K562 (cell line): ENCODE measurements at regions not wholly inside any gene's neighbourhood (a gene's known extent, or its start where the extent isn't known, plus 50 kb on each side); places are given as distances from the start of the nearest gene placed in this dataset.

ENCODE experiments used
- ATAC-seq: fragments of 200-7000 bp; cut with Tn5 transposase; 3 replicates; pipeline ENCODE4 v1.9.1; 2020; ENCODE audit warnings: moderate library complexity
- BruUV-seq: library from RNA; stranded (reverse); fragments of 400-500 nt; replicated peaks from 2 replicates; lab custom pipeline; 2021; lab: Mats Ljungman, UMichigan
- CTCF ChIA-PET: fragments of 300-600 bp; formaldehyde crosslinking; extraction: SDS; loops from one replicate; lab custom pipeline; 2021; ENCODE audit warnings: low intra/inter-chr PET ratio; lab: Yijun Ruan, JAX
- POLR2A ChIA-PET: fragments of 300-600, 350-650 bp; sonication (Branson Sonifier 250); formaldehyde crosslinking; extraction: SDS; loops from one replicate; lab custom pipeline; 2021; ENCODE audit warnings: antibody characterized with exemption, inconsistent platforms; lab: Yijun Ruan, JAX
- DNase-seq, 4 experiments: peaks; one replicate each; pipeline versions ENCODE4 v3.0.0 to v3.0.0-alpha.2; 2011 to 2018; ENCODE audit warnings: low spot score in 3 of 4, mixed read lengths in 3 of 4; ENCODE audit errors: extremely low read depth in 1 of 4
- FAIRE-seq: peaks from 2 replicates; lab custom pipeline; 2011; peaks lifted over from hg19 to GRCh38; lab: Jason Lieb, UNC
- H2AFZ ChIP-seq: 2 replicates; pipeline ENCODE4 v1.6.0; 2011; ENCODE audit warnings: low read depth, low read length, control low read depth, inconsistent platforms
- H3K27ac ChIP-seq: fragments of 200-600 bp; 3 replicates; pipeline ENCODE4 v1.8.0; 2011; ENCODE audit warnings: low read depth, mild to moderate bottlenecking, control low read depth, inconsistent platforms, low read length, moderate library complexity, mixed read lengths; ENCODE audit errors: extremely low read depth
- H3K27me3 ChIP-seq, 2 experiments: fragments of 300-600 bp in 1 of 2; 2 replicates in 1 of 2; 3 replicates in 1 of 2; pipeline versions ENCODE4 v1.6.0 to v1.8.0; 2011; ENCODE audit warnings: inconsistent platforms in 2 of 2, low read length in 2 of 2, mild to moderate bottlenecking in 1 of 2, mixed read lengths in 1 of 2, moderate library complexity in 1 of 2; ENCODE audit not compliant: control insufficient read depth in 2 of 2, insufficient read depth in 2 of 2
- H3K36me3 ChIP-seq: fragments of 300-600 bp; 3 replicates; pipeline ENCODE4 v1.8.0; 2011; ENCODE audit warnings: mild to moderate bottlenecking, low read length, inconsistent platforms; ENCODE audit not compliant: control insufficient read depth, insufficient read depth
- H3K4me1 ChIP-seq, 2 experiments: fragments of 200-600 bp in 1 of 2; replicated peaks in 1 of 2; 2 replicates in 1 of 2; 3 replicates in 1 of 2; pipeline versions ENCODE4 v1.5.1 to v1.8.0; 2011; ENCODE audit warnings: inconsistent platforms in 2 of 2, low read length in 2 of 2, mild to moderate bottlenecking in 1 of 2, mixed read lengths in 1 of 2, moderate library complexity in 1 of 2; ENCODE audit not compliant: control insufficient read depth in 2 of 2, insufficient read depth in 2 of 2
- H3K4me2 ChIP-seq: 2 replicates; pipeline ENCODE4 v1.6.1; 2011; ENCODE audit warnings: low read length, control low read depth, inconsistent platforms, mixed read lengths; ENCODE audit not compliant: insufficient read depth
- H3K4me3 ChIP-seq: fragments of 200-600 bp; sonication (generic), shearing (Covaris generic); 2 replicates; pipeline ENCODE4 v1.5.1; 2016; ENCODE audit warnings: control low read depth, inconsistent platforms
- H3K79me2 ChIP-seq: fragments of 200-600 bp; 3 replicates; pipeline ENCODE4 v1.8.0; 2011; ENCODE audit warnings: low read length, inconsistent platforms; ENCODE audit not compliant: control insufficient read depth, insufficient read depth
- H3K9ac ChIP-seq, 2 experiments: 2 replicates each; pipeline versions ENCODE4 v1.6.0 to v1.6.1; 2011; ENCODE audit warnings: low read depth in 2 of 2, low read length in 2 of 2, control low read depth in 1 of 2, inconsistent platforms in 1 of 2, mild to moderate bottlenecking in 1 of 2, mixed read lengths in 1 of 2; ENCODE audit not compliant: insufficient read depth in 1 of 2
- H3K9me1 ChIP-seq: one replicate; pipeline ENCODE4 v1.6.0; 2011; ENCODE audit warnings: inconsistent platforms, mild to moderate bottlenecking, low read length, moderate library complexity; ENCODE audit not compliant: control insufficient read depth, insufficient read depth
- H3K9me3 ChIP-seq: replicated peaks from 2 replicates; pipeline ENCODE4 v1.5.1; 2011; ENCODE audit warnings: low read depth, low read length, inconsistent platforms; ENCODE audit not compliant: control insufficient read depth, insufficient read depth
- H4K20me1 ChIP-seq: replicated peaks from 2 replicates; pipeline ENCODE4 v1.6.1; 2011; ENCODE audit warnings: low read length, inconsistent platforms, mixed read lengths; ENCODE audit not compliant: control insufficient read depth, insufficient read depth
- CUX1 ChIP-seq: fragments of 200-800 bp; sonication (Bioruptor generic); IDR thresholded peaks from 2 replicates; pipeline ENCODE4 v1.6.1; 2016; ENCODE audit warnings: missing genetic modification characterization, missing compliant biosample characterization
- ETV1 ChIP-seq: fragments of 450-650 bp; conservative IDR thresholded peaks from 2 replicates; pipeline ENCODE4 v1.6.1; 2016; ENCODE audit warnings: missing genetic modification characterization, control low read depth, low read depth, missing compliant biosample characterization
- FOXJ3 ChIP-seq: sonication (generic); formaldehyde crosslinking; IDR thresholded peaks from 2 replicates; pipeline ENCODE4 v1.4.0; 2020; ENCODE audit warnings: mild to moderate bottlenecking, missing genetic modification reagents
- GABPA ChIP-seq: fragments of 200-800 bp; sonication (Bioruptor generic); conservative IDR thresholded peaks from 2 replicates; pipeline ENCODE4 v1.6.1; 2016; ENCODE audit warnings: low read depth, missing genetic modification characterization, missing compliant biosample characterization
- MEIS2 ChIP-seq: fragments of 450-650 bp; IDR thresholded peaks from 2 replicates; pipeline ENCODE4 v1.6.1; 2014; ENCODE audit warnings: mild to moderate bottlenecking; ENCODE audit not compliant: partially characterized antibody
- NR2C2 ChIP-seq, 2 experiments: fragments of 200-800 bp in 1 of 2; sonication (Bioruptor generic) in 1 of 2; sonication (generic) in 1 of 2; formaldehyde crosslinking in 1 of 2; IDR thresholded peaks; 2 replicates each; pipeline versions ENCODE4 v1.6.1 to v1.8.0; 2016 to 2022; ENCODE audit warnings: mild to moderate bottlenecking in 1 of 2, missing compliant biosample characterization in 1 of 2, missing genetic modification characterization in 1 of 2, missing genetic modification reagents in 1 of 2
- PBX2 ChIP-seq, 2 experiments: IDR thresholded peaks in 1 of 2; conservative IDR thresholded peaks in 1 of 2; 2 replicates each; pipeline ENCODE4 v1.6.1; 2016; ENCODE audit warnings: low read depth in 2 of 2, mild to moderate bottlenecking in 1 of 2, missing compliant biosample characterization in 1 of 2, missing genetic modification characterization in 1 of 2, moderate library complexity in 1 of 2
- PKNOX1 ChIP-seq: fragments of 450-650 bp; IDR thresholded peaks from 2 replicates; pipeline ENCODE4 v1.6.1; 2016
- SNIP1 ChIP-seq: fragments of 450-650 bp; IDR thresholded peaks from 2 replicates; pipeline ENCODE4 v1.7.1; 2017; ENCODE audit warnings: low read depth, mild to moderate bottlenecking
- STAT5B ChIP-seq: fragments of 250-450 bp; sonication (Bioruptor Pico); IDR thresholded peaks from 2 replicates; pipeline ENCODE4 v1.8.0; 2021; ENCODE audit warnings: mild to moderate bottlenecking, inconsistent platforms
- WGBS: fragments of 100-300 bp; shearing (Covaris generic); methylation state at CpG from one replicate; pipeline ENCODE4 v1.1.6; 2016; ENCODE audit warnings: low coverage, mixed read lengths; ENCODE audit not compliant: insufficient coverage; ENCODE audit errors: missing lambda C conversion rate; 5-methylcytosine and 5-hydroxymethylcytosine counted together
- in situ Hi-C: fragments of 300-500 bp; cut with MboI; formaldehyde crosslinking; loops from 4 replicates; pipeline ENCODE4 v1.15.0; 2018; ENCODE audit warnings: inconsistent platforms, mixed read lengths
- intact Hi-C: fragments of 100-400 bp; cut with micrococcal nuclease; formaldehyde crosslinking; loops from 2 replicates; pipeline ENCODE4 v1.14.2; 2022

GRCh38 chr2:23293063-23293462 is 91.9 kb upstream of the KLHL29 start:
- Histone ChIP-seq H3K4me3 (no peak overlapping the region), H3K79me2 (no peaks in the 10 kb centered on the region), H2AFZ (no peak overlapping the region), H3K4me1 (no peaks in the 10 kb centered on the region), H3K9me3 (no peaks in the 10 kb centered on the region), H3K4me2 (no peak overlapping the region), H3K9ac (no peak overlapping the region), H3K36me3 (no peaks in the 10 kb centered on the region), H3K27ac (no peak overlapping the region), H3K9me1 (no peaks in the 10 kb centered on the region), H4K20me1 (no peaks in the 10 kb centered on the region), H3K27me3 (peaks cover 0 to 5% of the 10 kb centered on the region in 2 experiments; a peak in 1 of 5 replicates)
- no peak for FAIRE-seq
- in situ Hi-C loops (no loop called here), intact Hi-C loops (no loop called here)
- DNase-seq, result no peak
- TF ChIP-seq ETV1 (tag), result peak; percentile 74
- TF ChIP-seq NR2C2 (CRISPR knock-in tag; IDR thresholded peaks at IDR 0.05), result no peak
- no peak for TF ChIP-seq NR2C2 (tag; IDR thresholded peaks at IDR 0.05)
- TF ChIP-seq SNIP1, result no peak
- peak; percentile 33 for TF ChIP-seq PKNOX1
- no peak for TF ChIP-seq PBX2 (CRISPR knock-in tag; IDR thresholded peaks at IDR 0.05; ENCODE audit: low read depth)
- TF ChIP-seq PBX2 (tag; conservative IDR thresholded peaks at IDR 0.05; ENCODE audit: low read depth), result peak; percentile 84
- TF ChIP-seq CUX1 (CRISPR knock-in tag), result no peak
- TF ChIP-seq MEIS2, result peak; percentile 64
- no peak for TF ChIP-seq FOXJ3 (CRISPR knock-in tag)
- TF ChIP-seq GABPA (tag), result peak; percentile 75
- TF ChIP-seq STAT5B (CRISPR knock-in tag), result no peak
- WGBS, result 2% methylated on average over 6 of the region's 6 CpGs
- no TSS peak for BruUV-seq
- no peak for ATAC-seq
- POLR2A ChIA-PET, result no interaction called here
- CTCF ChIA-PET, result no interaction called here
